Uterus (tissue), 2 donors: ENCODE measurements at regions not wholly inside any gene's neighbourhood (a gene's known extent, or its start where the extent isn't known, plus 50 kb on each side); places are given as distances from the start of the nearest gene placed in this dataset.

ENCODE experiments used
- CTCF ChIP-seq, 4 experiments: fragments of 200-600 bp in 2 of 4; fragments of 450-650 bp in 2 of 4; sonication (generic) in 2 of 4; IDR thresholded peaks; one replicate each; pipeline ENCODE4 v1.5.1; 2016 to 2019; ENCODE audit warnings: antibody characterized with exemption in 4 of 4, mild to moderate bottlenecking in 2 of 4, moderate library complexity in 1 of 4
- POLR2A ChIP-seq, 2 donors: fragments of 450-650 bp; IDR thresholded peaks; one replicate each; pipeline ENCODE4 v1.6.1; 2016; ENCODE audit warnings: antibody characterized with exemption in 2 of 2, mild to moderate bottlenecking in 1 of 2, moderate library complexity in 1 of 2

- TF ChIP-seq POLR2A (IDR thresholded peaks at IDR 0.05) (no peak), CTCF (IDR thresholded peaks at IDR 0.05) (no peak)
These were observed 387.7 kb upstream of the ZNF507 start for GRCh38 chr19:31957711-31958110.
